Gastrocnemius medialis (tissue), 4 donors: ENCODE measurements at regions not wholly inside any gene's neighbourhood (a gene's known extent, or its start where the extent isn't known, plus 50 kb on each side); places are given as distances from the start of the nearest gene placed in this dataset.

Experiments
- CTCF ChIP-seq, 5 experiments: fragments of 450-650 bp in 3 of 5; fragments of 200-600 bp in 2 of 5; sonication (generic) in 2 of 5; IDR thresholded peaks in 4 of 5; conservative IDR thresholded peaks in 1 of 5; 1 replicate in 4 of 5; 2 replicates in 1 of 5; pipeline ENCODE4 v1.5.1; 2016 to 2019; ENCODE audit warnings: antibody characterized with exemption in 5 of 5, mild to moderate bottlenecking in 3 of 5, moderate library complexity in 3 of 5
- POLR2A ChIP-seq, 2 donors: fragments of 450-650 bp; IDR thresholded peaks; one replicate each; pipeline ENCODE4 v1.6.1; 2017; ENCODE audit warnings: antibody characterized with exemption in 2 of 2, mild to moderate bottlenecking in 2 of 2, moderate library complexity in 2 of 2

- TF ChIP-seq CTCF (IDR thresholded peaks at IDR 0.05 in 4 of 5, conservative IDR thresholded peaks at IDR 0.05 in 1 of 5) (no peak), POLR2A (IDR thresholded peaks at IDR 0.05) (no peak)
Measured at GRCh38 chr12:67471810-67472209, 176.7 kb upstream of the DYRK2 start.
